SKM-1 treated with dmso at 0.1 percent for 144 hours (cell line): ENCODE measurements at regions not wholly inside any gene's neighbourhood (a gene's known extent, or its start where the extent isn't known, plus 50 kb on each side); places are given as distances from the start of the nearest gene placed in this dataset.

ENCODE experiments used
- DNase-seq: peaks from one replicate; lab custom pipeline; 2025; ENCODE audit not compliant: unreplicated experiment; lab: John Stamatoyannopoulos, UW

GRCh38 chr18:10009321-10010144 lies 95.7 kb downstream of the VAPA start:
- no peak for DNase-seq

DNA sequence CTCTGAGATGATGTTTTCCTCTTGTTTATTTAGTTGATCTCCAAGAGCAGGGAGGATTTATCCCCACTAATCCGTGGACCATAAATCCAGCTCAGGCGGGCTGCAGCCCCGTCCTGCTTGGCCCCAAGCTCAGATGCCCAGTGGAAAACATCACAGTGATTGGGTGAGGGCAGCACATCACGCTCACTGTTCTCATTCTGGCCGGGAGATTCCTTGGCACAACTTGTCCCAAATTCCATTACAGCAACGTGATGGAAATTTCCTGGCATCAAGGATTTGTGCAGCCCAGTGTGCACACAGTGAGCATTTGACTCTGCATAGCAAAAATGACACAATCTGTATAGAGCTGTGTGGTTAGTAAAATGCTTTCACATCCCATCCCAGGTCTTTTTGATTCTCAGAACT lies 96.8 kb downstream of the VAPA start:
- DNase-seq, result no peak

GRCh38 chr18:10011061-10011460 lies 97.2 kb downstream of the VAPA start:
- no peak for DNase-seq

DNA sequence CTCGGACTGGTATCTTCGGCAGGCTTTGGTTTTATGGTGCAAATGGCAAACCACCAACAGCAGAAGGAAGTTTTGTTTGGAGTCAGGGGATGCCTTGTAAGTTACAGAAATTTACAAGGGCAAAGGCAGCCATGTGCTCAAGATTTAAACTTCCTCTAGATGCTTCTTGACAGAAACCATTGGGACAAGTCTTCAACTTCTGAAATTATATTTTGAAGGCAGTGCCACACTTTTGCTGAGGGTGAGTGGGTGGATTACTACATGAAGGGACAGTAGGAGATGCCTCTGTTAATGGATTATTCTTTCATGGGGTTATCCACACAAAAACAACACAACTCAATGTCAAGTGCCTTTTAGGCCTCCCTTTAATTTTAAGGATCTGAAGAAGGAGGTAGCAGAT lies 97.9 kb downstream of the VAPA start:
- DNase-seq, result no peak

DNA sequence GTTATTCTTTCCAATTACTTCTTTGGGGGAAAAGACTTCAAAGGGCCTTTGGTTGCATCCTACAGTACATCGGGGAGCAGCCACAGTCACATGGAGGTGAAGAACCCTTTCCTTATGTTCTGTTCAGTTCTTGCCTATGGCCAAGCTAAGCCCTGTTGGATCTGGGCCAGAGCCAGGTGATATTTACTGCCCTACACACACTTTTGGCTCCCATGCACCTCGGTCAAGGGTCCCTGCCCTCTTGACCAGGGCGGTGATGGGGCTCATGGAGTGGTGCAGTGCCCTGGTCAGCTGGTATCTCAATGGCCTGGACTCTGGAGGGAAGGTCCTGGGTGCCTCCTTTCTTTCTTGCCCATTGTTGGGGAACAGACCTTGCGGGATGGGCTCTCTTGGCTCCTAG lies 98.7 kb downstream of the VAPA start:
- DNase-seq, result no peak

DNA sequence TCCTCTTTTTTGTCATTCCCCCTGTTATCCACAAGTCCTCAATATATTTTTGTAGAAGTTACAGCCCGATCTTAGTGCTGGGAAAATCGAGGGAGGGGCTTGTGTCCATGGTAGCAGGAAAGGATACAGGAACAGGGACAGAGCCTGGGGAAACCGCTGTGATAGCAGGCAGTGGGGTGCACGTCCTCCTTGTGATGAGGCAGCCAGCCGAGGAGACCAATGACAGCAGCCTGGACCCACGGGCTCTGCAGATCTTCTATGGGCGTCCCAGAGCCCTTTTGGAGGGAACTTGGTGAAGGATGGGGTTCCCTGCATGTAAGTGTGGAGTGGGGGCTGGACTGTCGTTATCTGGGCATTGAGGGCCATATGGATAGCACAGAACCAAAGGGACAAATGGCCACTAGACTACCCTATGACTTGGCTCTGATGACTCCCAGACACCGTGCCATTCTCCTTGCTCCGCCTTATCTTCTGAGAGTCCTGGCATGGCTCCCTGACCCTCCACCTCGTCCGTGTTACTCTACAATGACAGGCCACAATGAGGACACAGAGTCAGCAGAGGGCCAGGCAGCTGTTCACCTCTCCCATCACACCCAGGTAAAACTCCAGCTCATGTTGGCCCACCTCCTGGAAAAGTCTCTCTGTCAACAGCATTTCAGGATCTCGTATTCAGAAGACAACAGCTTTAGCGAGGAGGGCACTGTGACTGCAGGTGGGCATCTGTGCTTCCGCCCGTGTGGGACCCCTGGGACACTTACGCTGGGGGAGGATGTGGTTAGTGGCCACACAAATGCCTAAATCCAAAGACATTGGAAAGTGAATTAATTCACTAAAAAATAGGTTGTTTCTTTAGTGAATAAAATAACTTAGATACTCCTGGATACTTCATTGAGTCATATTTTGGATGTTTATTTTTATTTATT lies 100.1 kb downstream of the VAPA start:
- DNase-seq, result no peak

- no peak for DNase-seq
These were observed 101.5 kb downstream of the VAPA start for GRCh38 chr18:10015288-10015701.

DNA sequence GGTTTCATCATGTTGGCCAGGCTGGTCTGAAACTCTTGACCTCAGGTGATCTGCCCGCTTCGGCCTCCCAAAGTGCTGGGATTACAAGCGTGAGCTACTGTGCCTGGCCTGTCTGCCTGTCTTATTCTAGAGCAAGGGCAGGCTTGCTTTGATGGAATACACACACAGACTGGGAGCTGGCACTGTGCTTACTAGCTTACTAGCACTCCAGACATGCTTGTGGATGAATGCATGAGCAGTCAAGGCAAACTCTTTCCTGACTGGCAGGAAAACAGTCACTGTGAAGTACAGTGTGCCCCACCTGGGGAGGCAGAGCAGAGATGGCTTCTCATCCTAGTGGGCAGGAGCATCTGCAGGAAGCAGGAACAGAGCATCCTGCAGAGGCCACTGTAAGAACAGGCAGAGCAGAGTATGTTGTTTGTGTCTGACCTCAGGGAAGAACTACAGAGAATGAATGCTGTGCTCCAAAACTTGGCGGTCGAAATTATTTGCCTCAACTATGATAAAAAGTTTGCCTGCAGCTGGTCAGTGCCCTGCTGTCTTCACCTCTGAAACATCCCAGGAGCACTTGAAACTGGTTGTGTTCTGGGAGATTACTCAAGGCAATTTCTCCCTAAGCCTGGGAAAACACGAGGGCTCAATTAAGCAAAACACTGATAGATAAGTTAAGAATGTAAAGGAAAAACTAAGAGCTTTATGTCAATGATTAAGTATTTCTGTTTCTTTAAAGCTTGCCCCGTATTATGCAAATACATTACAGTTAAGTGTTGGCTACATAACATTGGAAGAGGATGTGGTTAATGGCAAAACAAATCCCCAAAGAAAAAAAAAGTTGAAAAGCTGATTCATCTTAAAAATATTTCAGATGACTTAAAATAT lies 102.4 kb downstream of the VAPA start:
- DNase-seq, result no peak

DNA sequence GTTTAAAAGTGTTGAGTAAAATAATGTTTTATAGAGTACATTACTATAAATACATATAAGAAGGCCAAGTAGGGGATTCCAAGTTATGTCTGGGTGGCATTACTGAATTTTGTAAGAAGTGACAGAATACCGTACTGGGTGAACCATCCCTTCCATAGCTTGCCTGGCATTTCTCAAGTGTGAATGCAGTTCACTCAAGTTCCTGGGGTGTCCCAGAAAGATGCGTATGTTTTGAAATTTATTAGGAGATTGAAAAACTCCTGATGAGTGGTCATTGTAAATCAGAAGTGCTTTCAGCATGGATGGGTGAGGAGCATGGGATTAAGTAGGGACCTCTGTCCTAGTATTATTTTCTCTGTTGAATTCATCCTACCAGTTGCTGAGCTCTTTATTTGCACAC lies 103.2 kb downstream of the VAPA start:
- DNase-seq, result no peak

- DNase-seq, result no peak
These were observed 104.5 kb downstream of the VAPA start for GRCh38 chr18:10018289-10018688.

DNA sequence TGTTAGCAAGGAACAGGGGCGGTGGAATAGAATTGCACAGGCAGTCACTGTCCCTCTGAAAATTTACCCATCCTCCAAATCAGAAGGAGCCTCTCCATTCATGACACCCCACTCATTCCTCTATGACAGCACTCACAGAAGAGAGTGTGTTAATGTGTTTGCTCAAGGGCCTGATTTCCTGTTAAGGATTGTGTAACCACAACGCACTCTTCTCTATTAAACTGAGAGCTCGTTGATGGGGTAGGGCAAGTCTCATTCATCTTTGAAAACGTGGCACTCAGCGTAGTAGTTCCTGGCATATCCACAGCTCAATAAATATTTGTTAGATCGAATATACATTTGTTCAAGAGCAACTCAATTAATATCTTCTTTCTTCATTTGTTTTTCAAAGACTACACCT lies 106.4 kb downstream of the VAPA start:
- DNase-seq, result no peak

GRCh38 chr18:10022365-10022764 lies 108.5 kb downstream of the VAPA start:
- DNase-seq, result no peak

DNA sequence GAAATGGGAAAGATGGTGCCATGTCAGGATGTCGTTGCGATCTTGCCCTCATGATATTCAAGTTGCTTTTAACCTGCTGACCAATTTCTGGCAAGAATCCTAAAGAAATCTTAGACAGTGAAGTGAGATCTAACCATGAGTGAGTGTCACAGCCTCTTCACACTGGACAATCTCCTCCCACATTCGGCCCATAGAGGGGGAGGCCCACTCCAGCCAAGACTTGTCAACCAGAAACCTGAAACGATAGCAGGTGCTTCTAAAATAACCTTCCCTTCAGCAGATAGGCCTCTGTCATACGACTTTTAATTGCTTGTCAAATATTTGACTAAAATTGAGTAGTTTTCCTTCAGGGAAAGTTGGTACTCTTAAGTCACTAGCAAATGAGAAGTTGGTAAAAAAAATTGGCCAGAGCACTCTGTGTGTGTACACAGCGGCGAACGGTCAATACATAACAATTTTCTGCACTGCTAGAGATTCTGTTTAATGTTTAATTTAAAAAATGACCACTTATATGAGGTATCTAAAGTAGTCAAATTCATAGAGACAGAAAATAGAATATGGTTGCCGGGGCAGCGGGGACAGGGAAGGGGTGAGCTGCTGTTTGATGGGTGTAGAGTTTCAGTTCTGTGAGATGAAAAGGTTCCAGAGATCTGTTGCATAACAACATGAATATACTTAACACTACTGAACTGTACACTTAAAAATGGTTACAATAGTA lies 110.2 kb downstream of the VAPA start:
- DNase-seq, result no peak

DNA sequence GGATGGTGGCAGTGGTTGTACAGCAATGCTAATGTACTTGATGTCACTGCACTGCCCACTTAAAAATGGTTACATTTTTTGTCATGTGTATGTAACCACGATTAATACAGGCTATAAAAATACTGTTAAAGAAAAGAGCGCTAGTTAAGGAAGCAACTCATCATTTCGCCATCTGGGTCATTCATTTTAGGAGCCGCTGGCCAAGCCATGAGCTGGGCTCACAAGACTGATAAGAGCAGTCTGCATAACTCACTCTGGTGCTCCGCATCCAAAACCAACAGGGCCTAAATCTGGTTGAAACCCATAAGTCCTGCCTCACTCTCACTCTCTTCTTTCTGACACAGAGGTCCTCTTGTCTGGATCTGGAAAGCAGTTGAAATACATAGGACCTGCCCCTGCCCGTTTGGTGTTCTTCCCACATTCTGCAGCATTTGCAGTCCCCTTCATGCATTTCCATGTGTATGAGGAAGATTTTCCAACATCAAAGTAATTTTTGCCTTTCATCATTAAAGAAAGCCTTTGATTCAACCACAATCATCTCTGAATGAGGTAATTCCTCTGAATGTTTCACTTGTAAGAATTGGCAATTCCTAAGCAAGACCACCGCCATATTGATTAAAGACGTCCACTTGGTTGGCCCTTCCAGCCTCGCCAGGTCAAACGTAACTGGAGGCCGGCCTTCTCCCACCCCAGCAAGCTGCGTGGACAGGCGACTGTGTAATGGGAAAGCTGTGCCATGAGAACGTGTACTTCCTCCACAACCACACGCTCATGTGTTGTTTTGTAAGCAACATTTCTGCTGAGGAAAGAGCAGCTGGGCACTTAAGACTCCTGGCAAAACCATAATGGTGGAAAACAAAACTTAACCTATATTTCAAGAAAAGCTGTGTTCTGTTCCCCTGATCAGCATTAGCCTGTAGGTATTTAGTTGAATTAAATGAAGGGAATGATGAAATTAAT lies 112.2 kb downstream of the VAPA start:
- DNase-seq, result no peak

DNA sequence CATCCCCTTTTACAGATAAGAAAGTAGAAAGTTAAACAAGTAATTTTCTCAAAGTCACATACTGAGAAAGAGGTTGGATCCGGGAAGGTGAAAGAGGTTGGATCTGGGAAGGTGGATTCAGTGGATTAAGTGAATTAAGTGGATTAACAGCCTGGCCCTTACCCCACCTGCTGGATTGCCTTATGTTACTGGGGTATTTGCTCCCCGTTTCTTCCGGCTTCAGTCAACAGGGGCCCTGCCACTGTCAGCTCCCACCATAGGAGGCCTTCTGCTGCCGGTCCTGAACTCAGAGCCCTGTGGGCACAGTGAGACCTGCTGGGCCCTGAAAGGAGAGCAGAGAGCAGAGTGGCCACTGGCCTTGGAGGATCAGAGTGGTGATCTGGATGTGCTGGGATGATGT lies 113.2 kb downstream of the VAPA start:
- no peak for DNase-seq

DNA sequence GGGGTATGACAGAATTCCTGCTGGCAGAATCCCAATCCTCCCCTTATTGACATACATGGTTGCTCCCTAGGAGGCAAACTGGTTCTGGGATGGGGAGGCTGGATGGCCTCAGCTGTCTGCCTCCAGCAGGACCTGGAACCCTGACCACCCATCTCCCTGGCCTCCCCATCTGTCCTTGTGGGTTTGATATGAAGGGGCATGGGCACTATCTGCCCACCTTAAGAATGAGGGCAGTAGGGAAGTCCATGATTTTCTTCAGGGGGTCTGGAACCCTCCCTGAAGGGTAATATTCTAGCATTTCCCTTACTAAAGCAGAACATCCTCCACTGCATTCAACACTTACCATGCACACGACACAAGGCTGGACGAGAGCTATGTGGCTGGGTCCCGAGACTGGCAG lies 113.6 kb downstream of the VAPA start:
- DNase-seq, result no peak

- no peak for DNase-seq
These were observed 115.9 kb downstream of the VAPA start for GRCh38 chr18:10029711-10030110.

DNA sequence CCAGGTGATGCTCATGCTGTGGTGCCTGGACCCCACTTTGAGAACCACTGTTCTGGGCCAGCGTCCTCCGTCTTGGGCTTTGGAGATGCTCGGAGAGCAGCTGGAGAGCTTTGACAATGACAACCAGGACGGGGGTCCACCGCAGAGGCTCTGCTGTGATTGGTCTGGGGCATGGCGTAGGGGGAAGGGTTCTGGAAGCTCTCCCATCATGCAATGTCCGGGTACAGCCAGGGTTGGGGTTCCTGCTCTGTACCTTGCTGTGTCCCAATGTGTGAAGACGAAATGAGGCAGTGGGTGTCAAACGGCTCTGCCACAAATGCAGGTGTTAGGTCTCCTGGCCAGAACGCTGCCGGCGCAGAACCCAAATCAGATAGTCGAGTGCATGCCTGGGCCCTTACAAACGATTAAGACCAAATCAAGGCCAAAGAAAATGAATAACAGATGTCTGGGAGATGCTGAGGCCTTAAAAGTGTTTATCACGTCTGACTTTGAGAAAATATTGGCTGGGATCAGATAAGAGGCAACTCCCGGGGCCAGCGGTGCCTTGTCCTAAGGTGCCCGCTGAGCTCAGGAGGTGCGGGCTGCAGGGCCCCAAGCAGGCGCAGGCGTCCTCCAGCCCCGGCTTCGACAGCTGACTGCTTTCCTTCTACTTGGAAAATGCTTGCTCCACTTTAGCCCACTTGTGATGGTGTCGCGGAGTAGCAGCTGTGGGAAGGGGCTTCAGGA lies 117.2 kb downstream of the VAPA start:
- no peak for DNase-seq
